ENCODE measurements at regions not wholly inside any gene's neighbourhood (a gene's known extent, or its start where the extent isn't known, plus 50 kb on each side); places are given as distances from the start of the nearest gene placed in this dataset.

- TF ChIP-seq EZH2phosphoT487 (IDR thresholded peaks at IDR 0.05; ENCODE audit: insufficient read depth, low read depth): no peak
- no peak for TF ChIP-seq EZH2 (IDR thresholded peaks at IDR 0.05; ENCODE audit: insufficient read depth, poor library complexity, severe bottlenecking)
Observed at GRCh38 chr22:48270731-48271130, 1508.3 kb downstream of the TBC1D22A start.
